KMS-11 (cell line): ENCODE measurements at regions not wholly inside any gene's neighbourhood (a gene's known extent, or its start where the extent isn't known, plus 50 kb on each side); places are given as distances from the start of the nearest gene placed in this dataset.

Experiments used
- H2AFZ ChIP-seq: fragments of 200-600 bp; sonication (generic); 2 replicates; pipeline ENCODE4 v1.6.1; 2016; ENCODE audit warnings: antibody characterized with exemption, mixed run types, low read depth
- H3K27ac ChIP-seq: fragments of 200-600 bp; sonication (generic); 2 replicates; pipeline ENCODE4 v1.6.1; 2016; ENCODE audit warnings: mild to moderate bottlenecking, mixed run types
- H3K27me3 ChIP-seq: fragments of 200-600 bp; sonication (generic); 2 replicates; pipeline ENCODE4 v1.6.1; 2017; ENCODE audit warnings: mild to moderate bottlenecking, low read depth, mixed run types, moderate library complexity; ENCODE audit not compliant: insufficient read depth
- H3K36me3 ChIP-seq: fragments of 200-600 bp; sonication (generic); 2 replicates; pipeline ENCODE4 v1.6.1; 2017; ENCODE audit warnings: mild to moderate bottlenecking, mixed run types; ENCODE audit not compliant: insufficient read depth
- H3K4me1 ChIP-seq: fragments of 200-600 bp; sonication (generic); 2 replicates; pipeline ENCODE4 v1.6.1; 2016; ENCODE audit warnings: mild to moderate bottlenecking, low read depth, mixed run types; ENCODE audit not compliant: poor library complexity, severe bottlenecking
- H3K4me2 ChIP-seq: fragments of 200-600 bp; sonication (generic); 2 replicates; pipeline ENCODE4 v1.7.0; 2016; ENCODE audit warnings: mild to moderate bottlenecking, mixed run types
- H3K4me3 ChIP-seq: fragments of 200-600 bp; sonication (generic); IDR thresholded peaks from 2 replicates; pipeline ENCODE4 v1.6.1; 2017; ENCODE audit warnings: low read depth, low read length, mixed read lengths; ENCODE audit not compliant: insufficient read depth
- H3K79me2 ChIP-seq: fragments of 200-600 bp; sonication (generic); 2 replicates; pipeline ENCODE4 v1.6.1; 2016; ENCODE audit warnings: low read depth, mixed run types; ENCODE audit not compliant: insufficient read depth
- H3K9ac ChIP-seq: fragments of 200-600 bp; sonication (generic); 2 replicates; pipeline ENCODE4 v1.6.1; 2016; ENCODE audit warnings: mild to moderate bottlenecking, mixed run types
- H4K20me1 ChIP-seq: fragments of 200-600 bp; sonication (generic); 2 replicates; pipeline ENCODE4 v1.6.1; 2016; ENCODE audit warnings: mild to moderate bottlenecking, mixed run types; ENCODE audit not compliant: insufficient read depth
- CTCF ChIP-seq: fragments of 200-600 bp; sonication (generic); conservative IDR thresholded peaks from 2 replicates; pipeline ENCODE4 v1.6.1; 2017; ENCODE audit warnings: low read depth, mild to moderate bottlenecking, antibody characterized with exemption, low read length, moderate library complexity, mixed read lengths

- no peak for TF ChIP-seq CTCF
- Histone ChIP-seq H3K4me1 (peaks cover 28% of the 10 kb centered on the region), H4K20me1 (no peaks in the 10 kb centered on the region), H3K27me3 (no peaks in the 10 kb centered on the region), H3K36me3 (no peaks in the 10 kb centered on the region), H3K4me2 (no peak overlapping the region), H3K27ac (no peak overlapping the region), H3K4me3 (no peak overlapping the region), H3K79me2 (no peaks in the 10 kb centered on the region), H2AFZ (no peak overlapping the region), H3K9ac (no peak overlapping the region)
Observed at GRCh38 chr4:89506866-89507491, 199.4 kb upstream of the GPRIN3 start.

- no peaks in the 10 kb centered on the region for H3K27me3 ChIP-seq
- H3K4me3 ChIP-seq: no peak overlapping the region
- no peak overlapping the region for H3K27ac ChIP-seq
- no peak overlapping the region for H3K9ac ChIP-seq
- H3K4me2 ChIP-seq: no peak overlapping the region
- TF ChIP-seq CTCF: no peak
- H3K36me3 ChIP-seq: no peaks in the 10 kb centered on the region
- no peaks in the 10 kb centered on the region for H3K4me1 ChIP-seq
- no peak overlapping the region for H2AFZ ChIP-seq
- H4K20me1 ChIP-seq: no peaks in the 10 kb centered on the region
- H3K79me2 ChIP-seq: no peaks in the 10 kb centered on the region
Observed at GRCh38 chr4:89502581-89502980, 195.0 kb upstream of the GPRIN3 start.

- Histone ChIP-seq H2AFZ (no peak overlapping the region), H3K36me3 (no peaks in the 10 kb centered on the region), H3K4me2 (no peak overlapping the region), H3K79me2 (no peaks in the 10 kb centered on the region), H3K4me3 (no peak overlapping the region), H3K27me3 (no peaks in the 10 kb centered on the region), H4K20me1 (no peaks in the 10 kb centered on the region), H3K9ac (no peak overlapping the region), H3K27ac (no peak overlapping the region), H3K4me1 (peaks cover 7% of the 10 kb centered on the region)
- TF ChIP-seq CTCF: no peak
Observed at GRCh38 chr4:89497517-89498308, 190.1 kb upstream of the GPRIN3 start.

DNA sequence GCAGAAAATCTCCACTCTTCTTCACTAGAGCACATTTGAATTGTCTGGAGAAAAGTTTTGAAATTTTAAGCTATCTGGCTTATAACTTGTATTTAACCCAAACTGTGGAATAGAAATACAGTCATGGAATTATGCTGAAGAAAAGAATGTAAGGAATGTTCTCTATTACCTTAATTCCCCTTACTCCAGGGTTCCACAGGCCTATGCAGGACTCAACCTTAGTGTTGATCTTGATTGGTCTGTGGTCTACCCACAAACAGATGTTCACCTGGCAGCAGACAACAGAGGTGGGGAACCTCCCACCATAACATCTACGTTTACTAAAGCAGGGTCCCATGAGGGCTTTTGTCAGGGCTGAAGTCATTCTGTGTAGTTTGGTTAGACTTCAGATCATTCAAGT lies 189.3 kb upstream of the GPRIN3 start:
- H3K4me3 ChIP-seq: no peak overlapping the region
- no peak overlapping the region for H3K4me2 ChIP-seq
- H2AFZ ChIP-seq: no peak overlapping the region
- no peaks in the 10 kb centered on the region for H3K36me3 ChIP-seq
- H3K27ac ChIP-seq: no peak overlapping the region
- H3K4me1 ChIP-seq: peaks cover 7% of the 10 kb centered on the region
- no peak for TF ChIP-seq CTCF
- H4K20me1 ChIP-seq: no peaks in the 10 kb centered on the region
- H3K79me2 ChIP-seq: no peaks in the 10 kb centered on the region
- no peak overlapping the region for H3K9ac ChIP-seq
- H3K27me3 ChIP-seq: no peaks in the 10 kb centered on the region
